Esophagus squamous epithelium (tissue), 4 donors: ENCODE measurements at regions not wholly inside any gene's neighbourhood (a gene's known extent, or its start where the extent isn't known, plus 50 kb on each side); places are given as distances from the start of the nearest gene placed in this dataset.

Experiments
- POLR2A ChIP-seq, 4 donors: fragments of 450-650 bp; IDR thresholded peaks; one replicate each; pipeline ENCODE4 v1.6.1; 2017; ENCODE audit warnings: antibody characterized with exemption in 4 of 4, mild to moderate bottlenecking in 4 of 4, moderate library complexity in 3 of 4
- TF ChIP-seq, protein P1 (sequence below), 6 experiments: fragments of 450-650 bp in 4 of 6; fragments of 200-600 bp in 2 of 6; sonication (generic) in 2 of 6; IDR thresholded peaks; one replicate each; pipeline ENCODE4 v1.5.1; 2016 to 2019; ENCODE audit warnings: antibody characterized with exemption in 6 of 6, mild to moderate bottlenecking in 4 of 6, moderate library complexity in 4 of 6

DNA sequence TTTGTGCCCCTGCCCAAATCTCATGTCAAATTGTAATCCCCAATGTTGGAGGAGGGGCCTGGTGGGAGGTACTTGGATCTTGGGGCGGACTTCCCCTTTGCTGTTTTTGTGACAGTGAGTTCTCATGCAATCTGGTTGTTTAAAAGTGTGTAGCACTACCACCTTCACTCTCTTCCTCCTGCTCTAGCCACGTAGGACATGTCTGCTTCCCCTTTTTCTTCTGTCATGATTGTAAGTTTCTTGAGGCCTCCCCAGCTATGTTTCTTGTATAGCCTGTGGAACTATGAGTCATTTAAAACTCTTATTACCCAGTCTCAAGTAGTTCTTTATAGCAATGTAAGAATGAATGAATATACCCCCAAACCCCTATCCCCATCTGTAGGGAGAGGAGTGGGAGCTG is 1013.7 kb upstream of the MAP3K7 start:
- TF ChIP-seq, protein P1, sequence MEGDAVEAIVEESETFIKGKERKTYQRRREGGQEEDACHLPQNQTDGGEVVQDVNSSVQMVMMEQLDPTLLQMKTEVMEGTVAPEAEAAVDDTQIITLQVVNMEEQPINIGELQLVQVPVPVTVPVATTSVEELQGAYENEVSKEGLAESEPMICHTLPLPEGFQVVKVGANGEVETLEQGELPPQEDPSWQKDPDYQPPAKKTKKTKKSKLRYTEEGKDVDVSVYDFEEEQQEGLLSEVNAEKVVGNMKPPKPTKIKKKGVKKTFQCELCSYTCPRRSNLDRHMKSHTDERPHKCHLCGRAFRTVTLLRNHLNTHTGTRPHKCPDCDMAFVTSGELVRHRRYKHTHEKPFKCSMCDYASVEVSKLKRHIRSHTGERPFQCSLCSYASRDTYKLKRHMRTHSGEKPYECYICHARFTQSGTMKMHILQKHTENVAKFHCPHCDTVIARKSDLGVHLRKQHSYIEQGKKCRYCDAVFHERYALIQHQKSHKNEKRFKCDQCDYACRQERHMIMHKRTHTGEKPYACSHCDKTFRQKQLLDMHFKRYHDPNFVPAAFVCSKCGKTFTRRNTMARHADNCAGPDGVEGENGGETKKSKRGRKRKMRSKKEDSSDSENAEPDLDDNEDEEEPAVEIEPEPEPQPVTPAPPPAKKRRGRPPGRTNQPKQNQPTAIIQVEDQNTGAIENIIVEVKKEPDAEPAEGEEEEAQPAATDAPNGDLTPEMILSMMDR (IDR thresholded peaks at IDR 0.05), result no peak
- TF ChIP-seq POLR2A (IDR thresholded peaks at IDR 0.05), result no peak
